CD4-positive, alpha-beta T cell treated with Interleukin-6 at 100 ng/mL for 8 hours (primary cell): ENCODE measurements at regions not wholly inside any gene's neighbourhood (a gene's known extent, or its start where the extent isn't known, plus 50 kb on each side); places are given as distances from the start of the nearest gene placed in this dataset.

ENCODE experiments used
- DNase-seq: peaks from one replicate; pipeline ENCODE4 v3.0.0-alpha.2; 2020; ENCODE audit warnings: mixed read lengths, low spot score

- no peak for DNase-seq
Observed at GRCh38 chr9:18074041-18074440, 399.9 kb upstream of the ADAMTSL1 start.

- no peak for DNase-seq
Observed at GRCh38 chr9:18075253-18075952, 398.6 kb upstream of the ADAMTSL1 start.

GRCh38 chr9:18077941-18078678 is 395.8 kb upstream of the ADAMTSL1 start:
- DNase-seq: no peak

- DNase-seq: no peak
Observed at GRCh38 chr9:18092138-18092537, 381.8 kb upstream of the ADAMTSL1 start.

GRCh38 chr9:18106006-18106560 is 367.9 kb upstream of the ADAMTSL1 start:
- DNase-seq: no peak

- no peak for DNase-seq
Observed at GRCh38 chr9:18109675-18110074, 364.3 kb upstream of the ADAMTSL1 start.

- no peak for DNase-seq
Observed at GRCh38 chr9:18111146-18111545, 362.8 kb upstream of the ADAMTSL1 start.

GRCh38 chr9:18114559-18115475 is 359.1 kb upstream of the ADAMTSL1 start:
- no peak for DNase-seq

GRCh38 chr9:18118268-18118667 is 355.7 kb upstream of the ADAMTSL1 start:
- DNase-seq: no peak

- no peak for DNase-seq
Observed at GRCh38 chr9:18122171-18122570, 351.8 kb upstream of the ADAMTSL1 start.

GRCh38 chr9:18124760-18125159 is 349.2 kb upstream of the ADAMTSL1 start:
- DNase-seq: no peak

- DNase-seq: no peak
Observed at GRCh38 chr9:18126831-18127498, 347.0 kb upstream of the ADAMTSL1 start.

GRCh38 chr9:18127499-18127875 is 346.5 kb upstream of the ADAMTSL1 start:
- no peak for DNase-seq

- DNase-seq: no peak
Observed at GRCh38 chr9:18129809-18130334, 344.1 kb upstream of the ADAMTSL1 start.

- DNase-seq: no peak
Observed at GRCh38 chr9:18136354-18136994, 337.5 kb upstream of the ADAMTSL1 start.

GRCh38 chr9:18137815-18138214 is 336.1 kb upstream of the ADAMTSL1 start:
- no peak for DNase-seq

GRCh38 chr9:18138656-18139055 is 335.3 kb upstream of the ADAMTSL1 start:
- DNase-seq: no peak

- DNase-seq: no peak
Observed at GRCh38 chr9:18141681-18142080, 332.3 kb upstream of the ADAMTSL1 start.

- DNase-seq: no peak
Observed at GRCh38 chr9:18143073-18143745, 330.7 kb upstream of the ADAMTSL1 start.

- no peak for DNase-seq
Observed at GRCh38 chr9:18146329-18146728, 327.6 kb upstream of the ADAMTSL1 start.
